ENCODE measurements at regions not wholly inside any gene's neighbourhood (a gene's known extent, or its start where the extent isn't known, plus 50 kb on each side); places are given as distances from the start of the nearest gene placed in this dataset.

DNA sequence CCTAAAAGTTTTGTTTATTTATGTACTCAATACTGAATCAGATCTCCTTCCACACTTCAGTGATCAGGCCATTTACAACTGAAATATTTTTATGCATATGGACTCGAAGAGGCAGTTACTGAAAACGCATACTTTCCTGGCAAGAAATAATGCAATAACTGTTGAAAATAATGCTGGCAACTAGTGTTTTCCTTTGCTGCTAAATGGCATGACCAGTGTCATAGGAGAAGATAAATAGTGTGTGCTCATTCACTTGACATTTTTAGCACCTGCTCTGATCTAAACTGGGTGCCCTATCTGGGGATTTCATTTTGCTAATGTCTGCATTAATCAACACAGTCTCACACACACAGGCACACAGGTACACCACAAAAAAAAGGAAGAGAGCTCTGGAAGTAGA is 695.2 kb downstream of the TUSC7 start:
- TF ChIP-seq BHLHE40 (IDR thresholded peaks at IDR 0.05; ENCODE audit: borderline replicate concordance), result no peak
- TF ChIP-seq HDGF (IDR thresholded peaks at IDR 0.05; ENCODE audit: borderline replicate concordance), result no peak
- no peak for TF ChIP-seq FOXM1 (IDR thresholded peaks at IDR 0.05; ENCODE audit: borderline replicate concordance)
- no peak for TF ChIP-seq ELF4 (IDR thresholded peaks at IDR 0.05)
- no peak for TF ChIP-seq FOXA1 (IDR thresholded peaks at IDR 0.05)
- no peak for TF ChIP-seq SP1 (IDR thresholded peaks at IDR 0.05)
- no peak for TF ChIP-seq FOXK2 (IDR thresholded peaks at IDR 0.05)
- no peak for TF ChIP-seq TARDBP (IDR thresholded peaks at IDR 0.05)
- no peak for TF ChIP-seq NFRKB (IDR thresholded peaks at IDR 0.05)
- TF ChIP-seq ARNT (IDR thresholded peaks at IDR 0.05), result no peak
- TF ChIP-seq PKNOX1 (IDR thresholded peaks at IDR 0.05), result peak; percentile 67
- no peak for TF ChIP-seq L3MBTL2 (conservative IDR thresholded peaks at IDR 0.05)
